ENCODE measurements at regions not wholly inside any gene's neighbourhood (a gene's known extent, or its start where the extent isn't known, plus 50 kb on each side); places are given as distances from the start of the nearest gene placed in this dataset.

DNA sequence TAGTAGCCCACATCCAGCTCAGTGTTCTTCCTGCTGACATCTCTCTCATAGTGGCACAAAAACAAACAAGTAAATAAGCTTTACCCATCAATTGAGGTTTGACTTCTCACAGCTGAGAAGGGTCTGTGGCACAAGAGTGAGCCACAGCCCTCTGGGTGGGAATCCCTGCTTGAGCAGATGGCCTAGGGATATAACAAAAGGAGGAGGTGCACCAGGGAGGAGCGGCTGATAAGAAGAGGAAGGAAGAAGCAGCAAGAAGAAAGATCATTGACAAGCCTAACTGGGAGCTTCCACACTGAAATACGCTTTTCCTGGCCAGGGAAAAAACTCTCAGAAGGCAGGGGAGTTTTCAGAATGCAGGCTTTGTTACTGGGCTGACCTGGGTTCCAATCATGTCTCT is 279.8 kb downstream of the UACA start:
- TF ChIP-seq SPI1 (IDR thresholded peaks at IDR 0.05; ENCODE audit: low read depth, low read length): no peak
- TF ChIP-seq POU2F2 (IDR thresholded peaks at IDR 0.05; ENCODE audit: low read depth, low read length): no peak
- no peak for TF ChIP-seq TAF1 (IDR thresholded peaks at IDR 0.05; ENCODE audit: low read depth, low read length)
- no peak for TF ChIP-seq POLR2A (IDR thresholded peaks at IDR 0.05; ENCODE audit: low read depth, low read length)
- TF ChIP-seq PAX5 (IDR thresholded peaks at IDR 0.05; ENCODE audit: insufficient read depth, low read length, severe bottlenecking): no peak
- FAIRE-seq (no peak), DNase-seq (ENCODE audit: insufficient read length, low spot score) (no peak)

DNA sequence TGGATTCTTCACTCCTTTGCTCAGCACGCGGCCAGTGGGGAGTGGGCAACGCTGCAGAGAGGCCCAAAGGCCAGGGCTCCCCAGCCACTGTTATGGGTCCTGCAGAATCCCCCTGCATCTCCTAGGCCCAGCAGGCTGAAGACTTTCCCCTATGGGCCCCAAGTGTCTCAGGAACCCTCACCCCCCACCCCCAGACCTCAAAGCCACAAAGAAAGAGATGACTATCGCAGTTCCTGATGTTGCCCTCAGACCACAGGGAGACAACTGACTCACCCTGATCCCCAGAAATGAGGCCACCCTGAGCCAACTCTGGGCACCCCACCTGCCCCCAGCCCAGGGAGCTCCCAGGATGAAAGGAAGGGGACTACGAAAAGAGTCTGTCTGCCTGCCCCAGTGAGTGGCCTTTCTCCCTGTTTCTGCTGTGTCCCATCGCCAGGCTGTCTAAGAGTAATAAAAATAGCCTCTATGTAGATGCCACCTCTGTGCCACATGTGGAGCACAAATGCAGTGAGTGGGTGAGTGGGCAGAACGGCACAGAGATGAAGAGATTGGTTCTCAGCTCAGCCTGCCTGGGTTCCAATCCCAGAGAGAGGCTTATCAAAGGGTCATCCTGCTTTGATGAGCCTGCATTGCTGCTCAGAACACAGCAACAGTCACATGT is 283.0 kb downstream of the UACA start:
- FAIRE-seq: peak; percentile 33

DNA sequence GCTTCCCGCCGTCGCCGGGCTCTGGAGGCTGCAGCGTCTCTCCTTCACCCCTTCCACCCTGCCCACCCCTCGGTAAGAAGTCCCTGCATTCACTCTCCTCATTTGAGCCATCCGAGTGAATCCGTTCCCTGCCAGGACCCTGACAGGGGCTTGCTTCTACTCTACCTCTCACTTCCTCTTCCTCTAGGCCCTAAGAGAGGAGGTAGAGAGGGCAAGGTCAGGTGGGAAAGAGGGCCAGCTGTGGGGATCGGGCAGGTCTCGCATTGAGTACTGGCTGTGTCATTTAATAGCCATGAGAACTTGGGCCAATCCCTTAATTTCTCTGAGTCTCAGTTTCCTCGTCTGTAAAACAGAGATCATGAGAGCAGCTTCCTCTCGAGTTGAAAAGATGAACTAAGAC is 283.6 kb downstream of the UACA start:
- DNase-seq (ENCODE audit: insufficient read length, low spot score) (no peak), FAIRE-seq (peak; percentile 16)
- TF ChIP-seq SPI1 (IDR thresholded peaks at IDR 0.05; ENCODE audit: low read depth, low read length) (peak; percentile 94), POLR2A (IDR thresholded peaks at IDR 0.05; ENCODE audit: low read depth, low read length) (no peak), POU2F2 (IDR thresholded peaks at IDR 0.05; ENCODE audit: low read depth, low read length) (no peak)

More for the DNA sequence above, 283.0 kb downstream of the UACA start:
- TF ChIP-seq POU2F2 (IDR thresholded peaks at IDR 0.05; ENCODE audit: low read depth, low read length): peak; percentile 73; the same call in 1 of the 2 replicates
- TF ChIP-seq SPI1 (IDR thresholded peaks at IDR 0.05; ENCODE audit: low read depth, low read length): peak; percentile 37; the same call in 1 of the 2 replicates
- TF ChIP-seq POLR2A (IDR thresholded peaks at IDR 0.05; ENCODE audit: low read depth, low read length): no peak
- no peak for TF ChIP-seq PAX5 (IDR thresholded peaks at IDR 0.05; ENCODE audit: insufficient read depth, low read length, severe bottlenecking)
- no peak for TF ChIP-seq TAF1 (IDR thresholded peaks at IDR 0.05; ENCODE audit: low read depth, low read length)
- DNase-seq (ENCODE audit: insufficient read length, low spot score): peak; percentile 60

DNA sequence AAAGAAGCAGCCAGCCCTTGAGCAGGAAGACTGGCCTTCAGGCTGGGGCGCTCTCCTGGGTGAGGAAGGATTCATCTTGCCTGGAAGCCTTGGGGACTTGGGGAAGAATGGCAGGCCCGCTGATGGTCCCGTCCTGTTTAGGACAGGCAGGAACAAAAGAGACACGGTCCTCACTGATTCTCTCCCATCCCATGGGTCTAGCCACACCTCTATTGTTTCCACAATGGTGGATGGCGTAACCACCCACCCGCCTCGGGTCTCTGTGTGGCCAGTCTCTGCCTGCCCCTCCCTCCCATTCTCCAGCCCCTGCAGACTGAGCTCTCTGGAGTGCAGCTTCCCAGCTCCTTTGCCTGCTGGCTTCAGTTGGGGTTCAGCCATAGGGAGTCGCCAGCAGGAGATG is 284.3 kb downstream of the UACA start:
- no peak for FAIRE-seq
- DNase-seq (ENCODE audit: insufficient read length, low spot score): no peak
- peak; percentile 47; the same call in 1 of the 2 replicates for TF ChIP-seq SPI1 (IDR thresholded peaks at IDR 0.05; ENCODE audit: low read depth, low read length)
- TF ChIP-seq PAX5 (IDR thresholded peaks at IDR 0.05; ENCODE audit: insufficient read depth, low read length, severe bottlenecking): no peak

DNA sequence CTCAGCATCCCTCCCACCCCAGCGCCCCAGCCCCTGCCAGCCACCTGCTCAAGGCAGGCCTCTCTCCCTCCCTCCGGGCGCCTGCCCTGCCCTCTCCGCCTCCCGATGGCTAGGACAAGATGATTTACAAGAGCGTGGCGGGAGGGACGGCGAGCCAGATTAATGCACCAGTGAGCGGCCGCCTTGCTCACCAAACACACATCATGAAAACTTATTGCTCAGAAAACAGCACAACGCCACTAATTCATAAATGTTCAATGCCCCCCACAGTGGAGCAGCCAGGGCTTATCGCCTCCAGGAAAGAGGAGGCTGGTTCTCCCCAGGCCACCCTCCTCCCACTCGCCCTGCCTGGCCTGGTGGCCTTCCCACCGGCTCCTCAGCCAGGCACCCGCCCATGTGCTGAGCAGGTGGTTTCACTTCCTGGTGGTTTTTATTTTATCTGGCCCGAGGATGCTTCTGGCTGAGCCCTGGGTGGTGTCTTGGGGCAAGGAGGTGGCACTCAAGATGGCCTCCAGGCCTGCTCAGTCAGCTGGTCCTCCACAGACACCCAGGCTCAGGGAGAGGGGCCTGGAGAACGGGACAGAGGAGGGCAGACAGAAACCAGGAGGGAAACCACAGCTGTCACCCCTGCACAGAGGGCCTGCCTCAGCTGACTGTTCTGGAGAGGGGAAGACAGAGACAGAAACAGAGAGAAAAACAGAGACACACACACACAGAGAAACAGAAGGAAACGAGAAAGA is 284.9 kb downstream of the UACA start:
- TF ChIP-seq TAF1 (IDR thresholded peaks at IDR 0.05; ENCODE audit: low read depth, low read length) (no peak), POLR2A (IDR thresholded peaks at IDR 0.05; ENCODE audit: low read depth, low read length) (no peak), POLR2AphosphoS5 (IDR thresholded peaks at IDR 0.05; ENCODE audit: low read depth, low read length) (no peak), SPI1 (IDR thresholded peaks at IDR 0.05; ENCODE audit: low read depth, low read length) (peak; percentile 89), PAX5 (IDR thresholded peaks at IDR 0.05; ENCODE audit: insufficient read depth, low read length, severe bottlenecking) (no peak), POU2F2 (IDR thresholded peaks at IDR 0.05; ENCODE audit: low read depth, low read length) (no peak)
- DNase-seq (ENCODE audit: insufficient read length, low spot score): peak; percentile 73
- FAIRE-seq: peak; percentile 55

DNA sequence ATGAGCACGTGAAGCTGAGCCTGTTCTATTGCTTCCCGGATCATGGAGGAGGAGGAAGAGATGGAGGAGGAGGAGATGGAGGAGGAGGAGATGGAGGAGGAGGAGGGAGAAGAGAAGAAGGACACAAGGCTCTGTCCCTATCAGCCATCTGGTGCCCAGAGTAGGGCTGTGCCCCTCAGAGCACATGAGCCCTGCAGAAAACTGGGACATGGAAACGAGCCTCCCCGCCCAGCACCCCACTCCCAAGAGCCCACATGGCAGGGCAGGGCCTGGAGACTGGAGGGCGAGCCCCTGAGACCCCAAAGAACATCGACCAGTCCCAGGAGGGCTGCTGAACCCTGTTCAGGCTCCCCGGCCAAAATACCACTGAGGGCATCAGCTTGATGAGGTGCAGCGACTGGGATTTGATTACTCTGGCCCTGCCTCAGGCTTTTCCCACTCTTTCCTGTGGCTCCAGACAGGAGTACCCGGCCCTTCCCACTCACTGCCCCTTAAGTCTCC is 285.6 kb downstream of the UACA start:
- TF ChIP-seq POLR2A (IDR thresholded peaks at IDR 0.05; ENCODE audit: low read depth, low read length): no peak
- no peak for TF ChIP-seq POU2F2 (IDR thresholded peaks at IDR 0.05; ENCODE audit: low read depth, low read length)
- TF ChIP-seq TAF1 (IDR thresholded peaks at IDR 0.05; ENCODE audit: low read depth, low read length): no peak
- TF ChIP-seq SPI1 (IDR thresholded peaks at IDR 0.05; ENCODE audit: low read depth, low read length): no peak
- TF ChIP-seq POLR2AphosphoS5 (IDR thresholded peaks at IDR 0.05; ENCODE audit: low read depth, low read length): no peak
- DNase-seq (ENCODE audit: insufficient read length, low spot score): no peak
- FAIRE-seq: no peak

DNA sequence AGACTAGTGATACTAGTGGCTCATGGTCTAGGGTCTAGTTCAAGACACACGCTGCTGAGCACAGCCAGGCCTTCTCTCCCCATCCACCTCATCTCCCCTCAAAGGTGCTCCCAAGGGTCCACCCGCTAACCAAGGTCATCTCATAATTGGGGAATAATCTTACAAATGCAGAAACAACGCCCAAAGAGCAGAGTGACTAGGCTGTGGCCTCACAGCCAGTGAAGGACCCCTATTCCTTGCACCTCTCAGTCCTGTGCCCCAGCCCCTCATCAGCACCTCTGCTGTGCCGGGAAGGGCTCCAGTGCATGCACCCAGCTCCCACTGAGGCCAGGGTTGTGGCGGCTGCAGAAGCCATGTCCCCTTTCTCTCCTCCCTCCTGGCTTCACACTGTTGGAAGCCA is 286.9 kb downstream of the UACA start:
- no peak for DNase-seq (ENCODE audit: insufficient read length, low spot score)
- TF ChIP-seq POLR2AphosphoS5 (IDR thresholded peaks at IDR 0.05; ENCODE audit: low read depth, low read length) (no peak), SPI1 (IDR thresholded peaks at IDR 0.05; ENCODE audit: low read depth, low read length) (no peak), POU2F2 (IDR thresholded peaks at IDR 0.05; ENCODE audit: low read depth, low read length) (no peak), TAF1 (IDR thresholded peaks at IDR 0.05; ENCODE audit: low read depth, low read length) (no peak), PAX5 (IDR thresholded peaks at IDR 0.05; ENCODE audit: insufficient read depth, low read length, severe bottlenecking) (no peak), POLR2A (IDR thresholded peaks at IDR 0.05; ENCODE audit: low read depth, low read length) (no peak)
- no peak for FAIRE-seq

DNA sequence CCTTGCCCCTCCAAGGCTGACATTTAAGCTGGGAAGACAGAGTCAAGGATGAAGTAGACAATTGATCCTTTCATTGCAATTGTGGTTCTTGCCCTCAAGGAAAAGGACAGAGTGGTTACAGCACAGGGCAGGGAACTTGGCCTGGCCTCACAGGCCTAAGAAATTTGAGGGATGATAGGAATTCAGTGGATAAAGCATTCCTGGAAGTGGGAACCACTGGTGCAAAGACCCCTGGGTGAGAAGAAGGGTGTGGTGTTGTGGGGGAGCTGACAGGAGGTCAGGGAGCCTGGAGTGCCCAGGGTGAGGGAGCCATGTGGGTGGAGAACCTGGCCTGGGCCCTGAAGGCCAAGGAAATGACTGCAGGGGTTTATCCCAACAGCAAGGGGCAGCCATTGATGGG is 287.4 kb downstream of the UACA start:
- TF ChIP-seq TAF1 (IDR thresholded peaks at IDR 0.05; ENCODE audit: low read depth, low read length): no peak
- no peak for TF ChIP-seq SPI1 (IDR thresholded peaks at IDR 0.05; ENCODE audit: low read depth, low read length)
- no peak for TF ChIP-seq POLR2AphosphoS5 (IDR thresholded peaks at IDR 0.05; ENCODE audit: low read depth, low read length)
- TF ChIP-seq POLR2A (IDR thresholded peaks at IDR 0.05; ENCODE audit: low read depth, low read length): no peak
- no peak for TF ChIP-seq PAX5 (IDR thresholded peaks at IDR 0.05; ENCODE audit: insufficient read depth, low read length, severe bottlenecking)
- no peak for TF ChIP-seq POU2F2 (IDR thresholded peaks at IDR 0.05; ENCODE audit: low read depth, low read length)
- FAIRE-seq (no peak), DNase-seq (ENCODE audit: insufficient read length, low spot score) (no peak)

DNA sequence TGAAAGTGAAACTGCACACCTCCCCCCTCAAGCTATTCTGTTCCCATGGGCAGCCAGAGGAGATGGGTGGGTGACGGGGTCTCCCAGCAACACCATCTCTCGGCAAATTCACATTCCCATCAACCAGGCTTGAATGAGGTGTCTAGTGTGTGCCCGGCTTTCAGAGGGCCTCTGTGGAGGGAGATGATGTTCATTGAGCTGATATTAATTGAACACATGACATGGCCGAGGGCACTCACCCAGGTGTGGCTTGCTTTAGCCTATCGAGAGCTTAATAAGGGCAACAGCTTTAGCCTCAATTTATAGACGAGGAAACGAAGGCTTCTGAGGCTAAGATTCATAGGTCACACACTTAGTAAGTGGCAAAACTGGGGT is 288.0 kb downstream of the UACA start:
- DNase-seq (ENCODE audit: insufficient read length, low spot score) (no peak), FAIRE-seq (no peak)
- TF ChIP-seq SPI1 (IDR thresholded peaks at IDR 0.05; ENCODE audit: low read depth, low read length) (no peak), POLR2A (IDR thresholded peaks at IDR 0.05; ENCODE audit: low read depth, low read length) (no peak), PAX5 (IDR thresholded peaks at IDR 0.05; ENCODE audit: insufficient read depth, low read length, severe bottlenecking) (no peak), TAF1 (IDR thresholded peaks at IDR 0.05; ENCODE audit: low read depth, low read length) (no peak), POLR2AphosphoS5 (IDR thresholded peaks at IDR 0.05; ENCODE audit: low read depth, low read length) (no peak)

All from GM12891 (cell line).